HG02981 (cell line): ENCODE measurements at regions not wholly inside any gene's neighbourhood (a gene's known extent, or its start where the extent isn't known, plus 50 kb on each side); places are given as distances from the start of the nearest gene placed in this dataset.

ENCODE experiments used
- ATAC-seq: cut with Tn5 transposase; IDR thresholded peaks from one replicate; pipeline ENCODE4 v1.9.1; 2021; ENCODE audit warnings: mild to moderate bottlenecking, moderate library complexity; ENCODE audit not compliant: unreplicated experiment

GRCh38 chr18:61047794-61048193 lies 285.4 kb upstream of the CDH20 start:
- ATAC-seq: no peak

- no peak for ATAC-seq
Measured at GRCh38 chr18:61057443-61057842, 275.8 kb upstream of the CDH20 start.

DNA sequence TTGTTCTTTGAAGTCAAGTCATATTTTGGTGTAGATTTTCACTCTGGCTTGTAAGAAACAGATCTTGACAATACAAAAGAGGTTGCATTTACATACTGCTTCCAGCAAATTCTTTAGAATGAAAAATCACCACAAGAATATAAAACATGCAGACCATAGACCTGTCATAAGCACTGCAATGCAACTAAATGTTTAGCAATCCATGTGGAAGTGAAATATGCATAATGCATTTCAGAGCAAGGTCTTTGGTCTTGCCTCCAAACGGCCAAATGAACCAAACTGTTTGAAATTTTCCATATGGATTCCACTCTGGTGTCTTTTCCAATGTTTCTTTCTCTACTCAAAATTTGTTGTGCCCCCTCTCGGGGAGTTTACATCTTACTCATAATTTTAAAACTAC lies 271.0 kb upstream of the CDH20 start:
- no peak for ATAC-seq

- ATAC-seq: no peak
Measured at GRCh38 chr18:61064911-61065310, 268.3 kb upstream of the CDH20 start.

GRCh38 chr18:61076986-61077385 lies 256.2 kb upstream of the CDH20 start:
- ATAC-seq: no peak

GRCh38 chr18:61079714-61080113 lies 253.5 kb upstream of the CDH20 start:
- ATAC-seq: no peak

GRCh38 chr18:61080954-61081528 lies 252.2 kb upstream of the CDH20 start:
- ATAC-seq: no peak

DNA sequence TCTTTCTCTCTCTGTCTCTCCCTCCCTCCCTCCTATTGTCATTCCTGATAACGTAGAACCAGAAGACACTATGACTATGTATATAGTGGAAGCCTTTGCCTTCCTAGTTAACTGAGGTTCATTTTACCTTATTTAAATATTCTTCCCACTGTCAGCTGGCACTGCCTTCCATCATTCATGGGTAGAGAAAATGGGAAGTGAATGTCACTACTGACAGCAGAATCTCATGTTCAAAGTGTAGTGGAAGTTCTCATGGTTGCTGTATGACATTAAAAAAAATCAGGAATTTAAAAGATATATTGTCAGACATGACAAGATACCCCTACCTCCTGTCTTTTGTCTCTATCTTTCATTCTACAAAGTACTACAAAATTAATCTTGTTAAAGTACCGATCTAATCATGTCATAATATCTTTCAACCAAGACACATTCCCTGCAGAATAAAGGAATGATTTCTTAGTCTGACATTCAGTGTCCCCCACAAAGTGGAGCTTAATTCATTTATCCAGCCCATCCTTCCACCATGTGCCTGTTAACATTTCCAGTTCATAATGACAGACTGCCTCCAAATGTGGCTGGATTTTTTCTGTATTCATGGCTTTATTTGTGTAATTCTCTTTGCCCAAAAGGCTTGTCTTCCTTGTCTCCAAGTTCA lies 250.1 kb upstream of the CDH20 start:
- no peak for ATAC-seq

DNA sequence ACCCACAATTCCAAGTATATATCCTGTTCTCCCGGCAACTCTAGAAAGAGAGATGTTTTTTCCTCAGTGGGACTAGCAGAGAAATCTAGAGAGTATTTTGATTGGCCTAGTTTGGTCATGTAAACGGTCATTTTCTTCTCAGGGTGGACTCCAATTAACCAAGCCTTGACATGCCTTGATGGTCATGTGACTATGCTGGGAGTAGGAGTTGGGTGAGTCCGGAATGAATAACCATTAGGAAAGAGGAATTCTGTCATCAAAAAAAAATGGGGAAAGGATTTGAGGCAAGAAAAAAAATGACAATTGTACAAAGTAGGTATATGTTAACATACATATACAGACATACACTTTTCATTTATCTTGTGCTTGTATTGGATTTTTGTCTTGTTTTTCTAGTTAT lies 248.2 kb upstream of the CDH20 start:
- ATAC-seq: no peak

DNA sequence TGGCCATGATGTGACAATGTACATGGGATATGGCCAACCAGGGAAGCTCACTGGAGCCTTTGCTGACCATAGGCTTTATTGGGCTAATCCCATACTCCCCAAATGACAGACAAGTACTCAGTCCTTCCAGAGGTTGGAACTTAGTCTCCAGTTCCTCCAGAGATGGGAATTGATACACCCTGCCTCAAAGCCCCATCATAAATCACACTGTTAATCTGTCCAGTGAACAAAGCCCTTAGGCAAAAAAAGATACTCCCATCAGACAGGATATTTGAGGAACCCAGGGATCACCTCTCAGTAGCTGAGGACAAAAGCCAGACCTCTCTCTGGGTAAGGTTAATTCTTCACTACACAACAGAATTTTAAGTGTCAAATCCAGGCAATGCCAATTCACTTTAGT lies 247.5 kb upstream of the CDH20 start:
- no peak for ATAC-seq

GRCh38 chr18:61086657-61087056 lies 246.6 kb upstream of the CDH20 start:
- no peak for ATAC-seq

DNA sequence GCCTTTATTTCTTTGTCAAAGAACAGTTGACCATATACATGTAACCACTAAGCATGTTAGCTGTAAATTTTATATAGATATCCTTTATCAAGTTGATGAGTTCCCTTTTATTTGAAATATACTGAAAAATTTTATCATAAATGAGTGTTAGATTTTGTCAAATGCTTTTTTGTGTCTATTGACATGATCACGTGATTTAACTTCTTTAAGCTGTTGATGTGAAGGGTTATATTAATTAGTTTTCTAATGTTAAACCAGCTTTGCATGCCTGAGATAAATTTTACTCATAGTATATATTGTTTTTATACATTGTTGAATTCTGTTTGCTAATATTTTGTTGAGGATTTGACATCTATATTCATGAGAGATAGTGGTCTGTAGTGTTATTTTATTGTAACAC lies 241.9 kb upstream of the CDH20 start:
- ATAC-seq: no peak

DNA sequence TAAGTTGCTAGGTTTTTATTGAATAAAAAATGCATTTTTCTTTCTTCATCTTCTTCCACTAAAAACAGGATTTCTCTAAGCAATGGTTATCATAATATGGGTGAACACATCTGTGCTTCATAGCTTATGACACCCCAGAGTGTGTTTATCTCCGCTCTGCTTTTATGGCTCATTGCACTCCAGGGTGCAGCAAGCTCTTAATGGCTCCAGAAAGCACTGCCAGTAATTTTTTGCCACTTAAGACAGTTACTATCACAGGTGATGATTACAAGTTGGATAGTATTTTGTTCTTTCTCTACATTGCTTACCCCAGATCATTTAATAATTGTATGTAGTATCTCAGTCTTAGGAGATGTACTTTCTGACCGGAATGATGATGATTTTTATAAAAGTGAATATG lies 239.3 kb upstream of the CDH20 start:
- ATAC-seq: no peak

DNA sequence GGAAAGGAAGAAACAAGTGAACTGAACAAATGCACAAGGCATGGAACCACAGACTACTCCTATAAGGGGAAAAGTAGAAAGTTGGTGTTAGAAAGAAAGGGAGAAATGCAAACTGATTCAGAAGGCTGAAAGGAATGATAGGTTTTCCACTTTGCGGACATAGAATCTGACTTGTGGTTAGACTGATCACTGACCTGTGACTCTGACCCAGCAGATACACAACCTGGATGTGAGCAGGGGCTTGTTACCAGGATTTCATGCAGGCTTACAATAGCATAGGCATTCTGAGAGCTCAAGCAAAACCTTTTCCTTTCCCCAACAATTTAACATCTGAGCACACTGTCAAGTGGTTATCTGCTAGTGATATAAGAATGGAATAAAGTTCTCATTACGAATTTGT lies 237.0 kb upstream of the CDH20 start:
- no peak for ATAC-seq

DNA sequence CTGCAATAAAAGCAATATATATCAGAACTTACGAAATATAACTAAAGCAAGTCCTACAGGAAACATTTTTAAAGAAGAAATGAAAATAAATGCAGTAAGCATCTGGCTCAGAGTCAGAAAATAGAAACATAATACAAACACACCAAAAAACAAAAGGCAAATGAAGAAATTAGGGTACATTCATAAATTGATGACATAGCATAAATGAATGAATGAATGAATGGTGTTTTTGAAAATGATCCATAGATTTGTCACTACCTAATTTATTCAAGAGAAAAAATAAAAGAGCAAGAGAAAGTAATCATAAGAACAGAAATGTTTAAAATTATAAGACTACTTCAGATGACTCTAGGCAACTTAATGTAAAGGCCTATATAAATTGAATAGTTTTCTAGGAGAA lies 226.1 kb upstream of the CDH20 start:
- ATAC-seq: no peak

- ATAC-seq: no peak
Measured at GRCh38 chr18:61108706-61109105, 224.5 kb upstream of the CDH20 start.

DNA sequence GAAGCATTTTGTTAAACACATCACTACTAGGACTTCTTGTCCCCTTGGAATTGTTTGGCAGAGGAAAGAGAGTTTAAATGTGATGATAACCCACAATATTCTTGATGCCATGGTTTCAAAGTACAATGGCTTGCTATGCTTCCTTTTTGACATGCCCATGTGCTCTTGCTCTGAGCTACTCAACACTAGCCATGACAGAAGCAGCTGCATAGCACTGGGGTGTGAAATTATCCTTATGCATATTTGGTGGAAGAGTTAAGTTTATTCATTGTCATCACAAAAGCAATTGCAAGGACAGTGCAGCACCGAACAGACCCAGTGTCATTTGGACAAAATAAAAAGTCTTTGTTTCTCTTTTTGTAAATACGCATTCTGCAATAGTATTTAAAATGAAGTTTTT lies 209.9 kb upstream of the CDH20 start:
- ATAC-seq: no peak

DNA sequence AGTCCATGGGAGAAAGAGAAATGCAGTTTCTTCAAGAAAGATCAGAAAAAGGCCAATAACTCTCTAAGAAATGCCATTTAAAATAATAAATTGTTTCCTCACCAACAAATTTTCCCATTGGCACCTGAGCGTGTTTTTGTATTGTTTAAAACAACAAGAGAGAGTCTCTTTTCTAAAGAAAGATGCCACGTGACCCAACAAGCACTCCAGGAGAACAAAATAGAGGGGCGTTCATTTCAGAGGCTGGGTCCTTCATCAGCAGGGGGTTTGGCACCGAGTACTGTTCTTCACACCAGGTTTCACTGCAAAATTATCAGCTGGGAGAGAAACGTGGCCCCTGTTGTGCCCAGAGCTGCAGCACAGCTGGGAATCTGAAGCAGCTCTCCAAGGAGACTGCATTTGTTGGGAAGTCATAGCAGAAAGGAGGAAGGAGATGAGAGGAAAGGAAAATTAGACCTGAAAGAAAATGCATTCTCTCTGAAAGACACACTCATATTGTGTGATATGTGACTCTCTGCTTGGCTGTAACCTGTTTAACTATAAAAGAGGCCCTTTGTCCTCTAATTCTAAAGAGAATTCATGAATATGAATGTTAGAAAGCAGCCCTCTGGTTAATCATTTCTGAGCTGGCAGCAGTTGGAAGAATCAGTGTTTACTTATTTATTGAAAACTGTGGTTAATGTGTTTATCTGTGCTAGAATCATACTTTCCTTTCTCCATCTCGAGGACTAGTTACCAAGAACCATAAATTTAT lies 205.3 kb upstream of the CDH20 start:
- no peak for ATAC-seq

DNA sequence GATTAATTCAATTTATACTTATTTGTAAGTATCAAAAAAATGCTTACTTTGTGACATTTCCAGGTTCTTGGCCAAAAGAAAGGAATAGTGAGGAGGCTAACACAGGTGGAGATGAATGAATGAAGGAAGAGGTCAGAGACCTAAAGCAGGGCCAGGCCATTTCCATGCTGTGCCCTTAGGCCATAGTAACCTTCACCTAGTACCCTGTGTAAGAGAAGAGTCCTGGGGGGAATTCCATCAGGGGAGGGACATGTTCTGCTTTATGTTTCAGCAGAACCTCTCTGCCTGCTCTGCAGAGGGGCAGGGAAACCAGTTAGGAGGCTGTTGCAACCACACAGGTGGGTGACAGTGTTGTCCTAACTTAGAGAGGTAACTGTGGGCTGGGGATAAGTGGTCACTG lies 204.2 kb upstream of the CDH20 start:
- ATAC-seq: no peak

GRCh38 chr18:61132031-61132430 lies 201.2 kb upstream of the CDH20 start:
- no peak for ATAC-seq

GRCh38 chr18:61133783-61134182 lies 199.4 kb upstream of the CDH20 start:
- ATAC-seq: no peak

DNA sequence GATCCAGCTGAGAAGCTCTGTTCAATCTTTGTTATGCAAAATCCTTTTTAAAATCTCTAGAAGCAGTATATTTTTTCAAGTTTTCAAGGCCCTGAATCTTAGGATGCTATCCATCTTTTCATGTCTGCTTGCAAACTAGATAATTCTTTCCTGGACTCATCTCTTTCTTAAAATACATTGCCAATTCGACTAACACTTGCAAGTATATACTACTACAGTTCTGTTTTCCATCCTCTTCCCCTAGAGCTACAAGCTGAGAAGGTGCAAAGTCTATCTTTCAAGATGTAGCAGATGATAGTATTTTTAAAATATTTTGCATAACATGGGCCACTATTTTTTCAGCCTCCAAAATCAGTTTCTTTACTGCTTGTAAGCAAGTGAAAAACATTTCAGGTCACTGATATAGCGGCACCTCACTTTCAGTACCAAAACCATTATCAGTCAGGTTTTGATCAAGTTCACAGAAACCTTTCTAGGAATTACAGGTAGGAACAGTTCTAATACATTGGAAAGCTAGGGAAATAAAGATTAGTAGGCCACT lies 196.4 kb upstream of the CDH20 start:
- no peak for ATAC-seq
